Lower lobe of right lung (tissue), 2 donors: ENCODE measurements at regions not wholly inside any gene's neighbourhood (a gene's known extent, or its start where the extent isn't known, plus 50 kb on each side); places are given as distances from the start of the nearest gene placed in this dataset.

ENCODE experiments used
- ATAC-seq, 2 donors: fragments of 200-7000 bp; cut with Tn5 transposase; one replicate each; pipeline ENCODE4 v1.9.1; 2020 to 2022; ENCODE audit warnings: mild to moderate bottlenecking in 2 of 2, moderate library complexity in 2 of 2
- DNase-seq: peaks from one replicate; pipeline ENCODE4 v3.0.0-alpha.2; 2020
- H3K27ac ChIP-seq: fragments of 200-600 bp; one replicate; pipeline ENCODE4 v1.8.0; 2022
- H3K27me3 ChIP-seq: fragments of 200-600 bp; one replicate; pipeline ENCODE4 v1.8.0; 2022; ENCODE audit warnings: low read depth
- H3K36me3 ChIP-seq: fragments of 200-600 bp; one replicate; pipeline ENCODE4 v1.8.0; 2022; ENCODE audit warnings: mild to moderate bottlenecking
- H3K4me1 ChIP-seq: fragments of 200-600 bp; one replicate; pipeline ENCODE4 v1.8.0; 2022
- H3K4me3 ChIP-seq: fragments of 200-600 bp; one replicate; pipeline ENCODE4 v1.8.0; 2022; ENCODE audit warnings: mild to moderate bottlenecking
- H3K9me3 ChIP-seq: fragments of 200-600 bp; one replicate; pipeline ENCODE4 v1.8.0; 2022
- CTCF ChIP-seq: fragments of 200-600 bp; IDR thresholded peaks from one replicate; pipeline ENCODE4 v1.8.0; 2022; ENCODE audit warnings: antibody characterized with exemption, mild to moderate bottlenecking
- intact Hi-C: fragments of 100-400 bp; cut with DNase I; formaldehyde crosslinking; loops from one replicate; pipeline ENCODE4 v1.11.0; 2022
- donor health status: DM: no; HTN: yes; CAD: no; lungs with severe emphysema.

GRCh38 chr4:27233531-27233930 lies 372.9 kb downstream of the STIM2 start:
- ATAC-seq (no peak), DNase-seq (no peak)
- TF ChIP-seq CTCF: no peak
- Histone ChIP-seq H3K27ac (no peak overlapping the region), H3K9me3 (no peaks in the 10 kb centered on the region), H3K27me3 (no peaks in the 10 kb centered on the region), H3K4me1 (no peaks in the 10 kb centered on the region), H3K36me3 (no peaks in the 10 kb centered on the region), H3K4me3 (no peak overlapping the region)
- intact Hi-C loops: no loop called here

GRCh38 chr4:27234306-27234899 lies 373.8 kb downstream of the STIM2 start:
- TF ChIP-seq CTCF: no peak
- no peak for ATAC-seq
- Histone ChIP-seq H3K27ac (no peak overlapping the region), H3K36me3 (no peaks in the 10 kb centered on the region), H3K4me1 (no peaks in the 10 kb centered on the region), H3K4me3 (no peak overlapping the region), H3K27me3 (no peaks in the 10 kb centered on the region), H3K9me3 (no peaks in the 10 kb centered on the region)
- intact Hi-C loops: no loop called here
- DNase-seq: no peak

GRCh38 chr4:27239641-27240040 lies 379.0 kb downstream of the STIM2 start:
- DNase-seq (no peak), ATAC-seq (no peak)
- no peak overlapping the region for H3K4me3 ChIP-seq
- H3K36me3 ChIP-seq: no peaks in the 10 kb centered on the region
- no peaks in the 10 kb centered on the region for H3K4me1 ChIP-seq
- TF ChIP-seq CTCF: no peak
- intact Hi-C loops: no loop called here
- no peaks in the 10 kb centered on the region for H3K27me3 ChIP-seq
- H3K27ac ChIP-seq: no peak overlapping the region
- H3K9me3 ChIP-seq: no peaks in the 10 kb centered on the region

- ATAC-seq: no peak
- Histone ChIP-seq H3K27me3 (no peaks in the 10 kb centered on the region), H3K9me3 (no peaks in the 10 kb centered on the region), H3K36me3 (no peaks in the 10 kb centered on the region), H3K27ac (no peak overlapping the region), H3K4me1 (no peaks in the 10 kb centered on the region), H3K4me3 (no peak overlapping the region)
- intact Hi-C loops: no loop called here
- DNase-seq: no peak
- TF ChIP-seq CTCF: no peak
These were observed 381.6 kb downstream of the STIM2 start for GRCh38 chr4:27242217-27242616.

GRCh38 chr4:27245216-27245615 lies 384.6 kb downstream of the STIM2 start:
- Histone ChIP-seq H3K27me3 (no peaks in the 10 kb centered on the region), H3K36me3 (no peaks in the 10 kb centered on the region), H3K4me1 (no peaks in the 10 kb centered on the region), H3K4me3 (no peak overlapping the region), H3K9me3 (no peaks in the 10 kb centered on the region), H3K27ac (no peak overlapping the region)
- intact Hi-C loops: no loop called here
- no peak for DNase-seq
- ATAC-seq: no peak
- TF ChIP-seq CTCF: no peak

- H3K27ac ChIP-seq: no peak overlapping the region
- no peaks in the 10 kb centered on the region for H3K4me1 ChIP-seq
- TF ChIP-seq CTCF: no peak
- no peak overlapping the region for H3K4me3 ChIP-seq
- intact Hi-C loops: no loop called here
- DNase-seq: no peak
- H3K9me3 ChIP-seq: no peaks in the 10 kb centered on the region
- no peak for ATAC-seq
- no peaks in the 10 kb centered on the region for H3K36me3 ChIP-seq
- no peaks in the 10 kb centered on the region for H3K27me3 ChIP-seq
These were observed 388.2 kb downstream of the STIM2 start for GRCh38 chr4:27248829-27249228.
